Muscle layer of colon (tissue), 2 donors: ENCODE measurements at regions not wholly inside any gene's neighbourhood (a gene's known extent, or its start where the extent isn't known, plus 50 kb on each side); places are given as distances from the start of the nearest gene placed in this dataset.

Experiments used
- H3K27ac ChIP-seq: one replicate; pipeline ENCODE4 v1.7.0; 2013; ENCODE audit warnings: low read depth, mild to moderate bottlenecking, low read length, moderate library complexity
- H3K27me3 ChIP-seq, 2 donors: one replicate each; pipeline ENCODE4 v1.7.0; 2013; ENCODE audit warnings: low read length in 2 of 2, mild to moderate bottlenecking in 2 of 2; ENCODE audit not compliant: insufficient read depth in 2 of 2, control insufficient read depth in 1 of 2
- H3K36me3 ChIP-seq: one replicate; pipeline ENCODE4 v1.7.0; 2013; ENCODE audit warnings: mild to moderate bottlenecking, low read length; ENCODE audit not compliant: insufficient read depth
- H3K4me1 ChIP-seq: one replicate; pipeline ENCODE4 v1.7.0; 2013; ENCODE audit warnings: mild to moderate bottlenecking, low read length; ENCODE audit not compliant: insufficient read depth
- H3K4me3 ChIP-seq, 2 donors: one replicate each; pipeline ENCODE4 v1.7.0; 2013; ENCODE audit warnings: low read length in 2 of 2, low read depth in 1 of 2, mild to moderate bottlenecking in 1 of 2, moderate library complexity in 1 of 2
- H3K9ac ChIP-seq: one replicate; pipeline ENCODE4 v1.7.0; 2013; ENCODE audit warnings: low read length
- H3K9me3 ChIP-seq: one replicate; pipeline ENCODE4 v1.7.0; 2013; ENCODE audit warnings: mild to moderate bottlenecking, low read length
- donor health status: abdominal sarcoma.
- donor health status: Adenocarcinoma of cecum.

DNA sequence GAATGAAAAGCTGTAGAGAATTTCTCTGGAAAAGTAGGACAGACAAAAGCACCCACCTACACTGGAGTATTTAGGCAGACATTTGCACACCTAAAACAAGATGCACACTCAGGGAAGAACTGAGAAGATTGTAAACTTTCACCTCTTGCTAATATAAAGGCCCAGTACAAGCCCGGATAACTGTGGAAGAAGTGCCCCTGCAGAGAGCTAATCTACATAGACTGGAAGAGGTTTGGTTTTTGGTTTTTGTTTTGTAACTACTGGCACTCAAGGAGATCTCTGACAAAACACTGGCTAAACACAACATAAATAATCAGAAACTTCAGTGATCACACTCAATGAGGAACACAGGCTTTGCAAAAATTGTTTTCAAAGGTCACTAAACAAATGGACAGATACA is 782.2 kb upstream of the SLC8A1 start:
- Histone ChIP-seq H3K27me3 (no peaks in the 10 kb centered on the region), H3K9ac (no peak overlapping the region), H3K4me1 (no peaks in the 10 kb centered on the region), H3K27ac (no peak overlapping the region), H3K9me3 (no peaks in the 10 kb centered on the region), H3K36me3 (no peaks in the 10 kb centered on the region), H3K4me3 (no peak overlapping the region)

DNA sequence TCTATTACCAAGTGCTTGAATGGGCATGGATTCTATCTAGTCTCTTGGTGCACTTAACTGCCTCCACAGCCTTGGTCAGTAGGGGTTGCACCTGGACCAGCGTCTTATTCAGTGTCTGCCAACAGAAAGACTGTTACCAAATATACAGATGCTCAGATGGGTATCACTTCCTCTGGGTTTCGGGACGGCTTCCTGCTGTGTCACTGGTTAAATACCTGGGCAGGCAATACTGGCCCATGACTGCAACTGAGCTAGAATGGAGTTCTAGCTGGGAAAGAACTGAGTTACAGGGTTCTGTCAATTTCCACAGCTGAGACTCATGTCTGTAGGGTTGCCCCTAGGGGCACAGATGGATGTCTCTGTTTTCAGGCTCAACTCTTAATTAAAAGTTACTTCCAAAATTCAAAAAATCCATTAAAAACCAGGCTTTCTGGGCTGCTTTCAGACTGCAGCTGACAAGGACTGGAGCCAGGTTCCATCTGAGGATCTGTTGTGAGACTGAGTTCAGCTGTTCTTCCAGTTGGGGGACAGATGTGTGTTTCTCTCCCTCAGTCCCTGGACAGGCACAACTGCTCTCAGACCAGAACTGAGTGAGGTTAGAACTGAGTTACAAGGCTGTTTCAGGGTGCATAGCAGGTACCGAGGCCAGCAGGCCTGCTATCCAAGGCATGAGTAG is 789.6 kb upstream of the SLC8A1 start:
- Histone ChIP-seq H3K27ac (no peak overlapping the region), H3K36me3 (no peaks in the 10 kb centered on the region), H3K4me1 (no peaks in the 10 kb centered on the region), H3K4me3 (no peak overlapping the region), H3K9me3 (no peaks in the 10 kb centered on the region), H3K9ac (no peak overlapping the region), H3K27me3 (no peaks in the 10 kb centered on the region)

DNA sequence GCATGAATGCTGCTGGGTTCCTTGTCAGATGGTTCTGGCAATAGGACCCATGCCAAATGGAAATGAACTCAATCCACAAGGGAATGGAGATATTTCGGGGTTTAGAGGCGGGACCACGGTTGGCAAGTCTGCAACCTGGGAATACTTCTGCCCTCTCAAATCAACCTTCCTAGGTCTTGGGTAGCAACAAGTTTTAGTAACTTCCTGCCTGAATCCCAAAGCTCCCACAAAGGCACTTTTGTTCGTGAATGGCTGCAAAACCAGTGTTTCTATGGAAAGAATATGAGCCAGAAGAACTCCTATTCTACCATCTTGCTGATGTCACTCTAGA is 790.1 kb upstream of the SLC8A1 start:
- Histone ChIP-seq H3K4me1 (no peaks in the 10 kb centered on the region), H3K9me3 (no peaks in the 10 kb centered on the region), H3K27ac (no peak overlapping the region), H3K27me3 (no peaks in the 10 kb centered on the region), H3K9ac (no peak overlapping the region), H3K36me3 (no peaks in the 10 kb centered on the region), H3K4me3 (no peak overlapping the region)

DNA sequence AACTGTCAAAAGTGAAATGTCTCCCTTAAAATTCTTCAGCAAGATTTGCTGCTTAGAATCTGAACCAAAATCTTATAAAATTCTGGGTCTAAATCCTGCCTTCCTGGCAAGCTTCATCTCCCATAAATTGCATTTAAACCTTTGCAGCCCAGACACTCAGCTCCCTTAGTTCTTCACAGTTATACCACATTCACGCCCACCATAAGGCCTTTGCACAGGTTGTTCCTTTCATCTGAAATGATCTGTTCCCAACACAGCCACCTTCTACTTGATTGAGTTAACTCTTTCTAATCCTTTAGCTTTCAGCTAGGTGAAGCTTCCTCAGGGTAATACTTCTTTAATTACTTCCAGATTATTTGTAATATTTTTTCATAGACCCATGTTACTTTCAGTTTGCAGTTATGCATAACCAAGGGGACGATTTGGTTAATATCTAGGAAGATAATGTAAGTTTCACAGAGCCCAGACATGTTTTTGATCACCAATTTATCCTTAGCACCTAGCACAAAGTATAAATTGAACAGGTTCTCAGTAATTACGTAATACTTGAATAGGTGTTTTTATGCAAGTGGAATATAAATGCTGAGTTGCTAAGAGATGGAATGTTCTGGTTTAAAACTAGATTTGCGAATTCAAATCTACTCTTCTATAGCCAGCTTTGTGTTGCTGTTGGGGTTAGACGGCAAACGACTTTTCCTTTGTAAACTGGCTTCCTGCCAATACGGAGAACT is 779.7 kb upstream of the PKDCC start:
- Histone ChIP-seq H3K4me3 (no peak overlapping the region), H3K27me3 (no peaks in the 10 kb centered on the region), H3K9me3 (no peaks in the 10 kb centered on the region), H3K27ac (no peak overlapping the region), H3K9ac (no peak overlapping the region), H3K4me1 (no peaks in the 10 kb centered on the region), H3K36me3 (no peaks in the 10 kb centered on the region)

DNA sequence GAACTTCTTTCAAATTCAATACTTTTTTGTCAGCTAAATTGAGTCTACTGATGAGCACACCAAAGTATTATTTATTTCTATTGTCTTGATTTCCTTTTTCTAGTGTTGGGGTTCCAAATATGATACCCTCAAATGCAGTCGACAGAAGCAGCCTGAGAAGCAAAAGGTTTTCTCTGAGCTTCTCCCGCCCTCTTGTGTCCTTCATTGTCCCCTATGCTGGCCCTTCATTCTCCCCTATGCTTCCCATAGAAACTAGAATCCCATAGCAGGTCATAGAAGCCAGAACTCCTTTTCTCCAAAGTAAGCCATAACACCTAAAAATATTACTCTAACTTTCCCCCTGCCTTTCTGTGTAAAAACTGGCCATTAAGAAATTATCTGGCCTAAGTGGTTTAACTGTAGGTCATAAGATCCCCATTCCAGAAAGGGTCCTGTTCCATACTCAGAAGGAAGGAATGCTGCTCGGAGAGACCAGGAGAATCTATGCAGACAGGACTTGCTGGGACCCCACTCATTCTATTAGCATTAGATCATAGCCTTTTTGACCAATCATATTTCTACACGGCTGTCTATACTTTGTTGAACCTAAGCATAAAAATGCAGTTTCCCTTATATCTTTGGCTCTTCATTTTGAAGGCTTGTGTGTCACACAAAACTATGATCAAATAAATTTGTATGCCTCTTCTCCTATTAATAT is 764.6 kb upstream of the PKDCC start:
- Histone ChIP-seq H3K9me3 (no peaks in the 10 kb centered on the region), H3K9ac (no peak overlapping the region), H3K27me3 (no peaks in the 10 kb centered on the region), H3K36me3 (no peaks in the 10 kb centered on the region), H3K4me3 (no peak overlapping the region), H3K4me1 (no peaks in the 10 kb centered on the region), H3K27ac (no peak overlapping the region)

DNA sequence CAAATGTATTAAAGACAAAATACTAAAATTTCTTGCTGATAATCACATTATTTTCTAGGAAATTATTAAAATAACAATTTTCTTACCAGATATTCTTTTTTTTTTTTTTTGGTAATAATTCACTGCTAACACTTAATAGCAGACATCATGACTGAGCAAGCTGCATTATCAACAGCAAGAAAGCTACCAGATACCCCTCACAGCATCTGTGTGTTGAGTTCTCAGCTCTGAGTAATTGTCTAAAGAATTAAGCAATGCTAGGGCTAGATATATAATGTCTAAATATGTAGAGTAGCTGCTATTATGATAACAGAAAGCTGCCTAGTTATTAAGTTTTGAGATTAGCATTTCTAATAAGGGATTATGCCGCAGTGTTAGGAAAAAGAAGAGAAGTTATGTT is 754.3 kb upstream of the PKDCC start:
- no peaks in the 10 kb centered on the region for H3K4me1 ChIP-seq
- H3K9me3 ChIP-seq = peaks cover 3% of the 10 kb centered on the region
- H3K36me3 ChIP-seq = no peaks in the 10 kb centered on the region
- H3K4me3 ChIP-seq = no peak overlapping the region
- no peak overlapping the region for H3K27ac ChIP-seq
- H3K27me3 ChIP-seq = no peaks in the 10 kb centered on the region
- no peak overlapping the region for H3K9ac ChIP-seq

DNA sequence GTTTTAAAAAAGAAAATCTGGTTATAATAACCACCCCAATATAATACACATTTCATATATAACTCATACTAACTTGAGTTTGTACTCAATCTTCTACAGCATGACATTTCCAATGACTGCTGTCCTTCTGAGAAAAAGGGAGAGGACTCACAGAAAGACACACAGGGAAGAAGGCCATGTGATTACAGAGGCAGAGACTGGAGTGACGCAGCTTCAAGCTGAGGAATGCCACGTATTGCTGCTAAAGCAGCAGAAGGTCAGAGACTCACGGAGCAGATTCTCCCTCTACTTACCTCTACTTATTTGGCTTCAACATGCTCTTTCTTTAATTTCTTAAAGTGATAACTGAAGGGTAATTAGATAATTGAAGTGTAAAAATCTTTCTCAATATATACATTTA is 753.5 kb upstream of the PKDCC start:
- H3K9me3 ChIP-seq = no peaks in the 10 kb centered on the region
- H3K36me3 ChIP-seq = no peaks in the 10 kb centered on the region
- H3K4me3 ChIP-seq = no peak overlapping the region
- no peak overlapping the region for H3K9ac ChIP-seq
- no peaks in the 10 kb centered on the region for H3K27me3 ChIP-seq
- H3K27ac ChIP-seq = no peak overlapping the region
- no peaks in the 10 kb centered on the region for H3K4me1 ChIP-seq

DNA sequence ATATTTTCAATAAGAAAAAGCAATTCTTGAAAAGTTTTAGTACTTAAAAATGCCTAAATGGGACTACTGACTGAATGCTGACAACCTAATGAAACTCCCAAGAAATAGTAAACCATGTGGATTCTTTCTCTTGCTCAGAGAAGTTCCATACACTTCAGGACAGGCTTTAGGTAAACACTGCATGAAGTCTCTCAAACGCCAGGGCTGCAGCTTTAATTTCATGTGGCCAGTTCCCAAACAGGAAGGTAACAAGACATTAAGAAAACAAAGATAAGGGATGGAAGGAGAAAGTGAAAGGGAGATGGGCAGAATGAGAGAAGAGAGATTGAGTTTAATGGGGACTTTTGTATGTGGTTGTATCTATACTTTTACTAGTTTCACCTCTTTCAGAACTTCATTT is 734.7 kb upstream of the PKDCC start:
- no peak overlapping the region for H3K4me3 ChIP-seq
- H3K36me3 ChIP-seq = no peaks in the 10 kb centered on the region
- H3K4me1 ChIP-seq = no peaks in the 10 kb centered on the region
- no peak overlapping the region for H3K9ac ChIP-seq
- H3K27ac ChIP-seq = no peak overlapping the region
- no peaks in the 10 kb centered on the region for H3K27me3 ChIP-seq
- H3K9me3 ChIP-seq = no peaks in the 10 kb centered on the region

DNA sequence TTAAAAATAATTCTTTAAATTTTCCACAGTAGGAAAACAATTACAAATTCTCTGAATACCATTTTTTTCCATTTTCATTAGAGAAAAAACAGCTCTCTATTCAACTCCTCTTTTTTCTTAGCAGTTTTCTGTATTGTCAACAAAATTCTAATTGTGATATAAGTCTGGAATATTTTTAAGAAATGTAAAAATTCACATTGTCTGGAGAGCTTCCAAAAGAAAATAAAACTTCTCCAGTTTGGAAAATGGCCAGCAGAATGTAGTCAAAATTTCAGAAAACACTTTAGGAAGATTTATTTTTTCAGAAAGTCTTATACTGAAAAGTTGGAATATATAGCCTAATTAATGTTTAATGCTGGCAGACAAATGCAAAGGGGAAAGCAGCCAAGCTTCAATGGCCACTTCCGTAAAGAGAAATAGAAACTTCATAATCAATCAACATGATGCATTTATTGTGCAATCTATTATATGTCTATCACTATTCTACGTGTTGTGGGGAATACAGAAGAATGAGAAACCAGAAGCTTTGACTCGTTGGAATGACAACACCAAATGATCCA is 733.2 kb upstream of the PKDCC start:
- H3K9me3 ChIP-seq = no peaks in the 10 kb centered on the region

DNA sequence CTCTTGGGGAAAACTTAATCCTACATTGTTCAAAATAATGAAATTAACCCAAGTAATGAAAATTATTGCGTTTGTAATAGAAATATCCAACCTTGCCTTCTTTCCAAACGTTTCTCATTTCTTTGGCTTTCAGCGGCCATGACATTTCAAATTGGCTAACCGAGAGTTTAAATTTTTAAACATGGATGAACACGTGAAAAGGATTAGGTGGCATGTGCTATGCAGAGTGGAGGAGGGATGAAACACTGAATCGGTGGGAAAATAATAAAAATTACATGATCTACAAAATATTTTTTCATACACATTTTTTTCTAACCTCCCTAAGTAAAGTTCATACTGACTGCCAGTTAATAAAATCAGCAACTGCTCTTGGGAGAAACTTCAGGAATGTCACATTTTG is 728.4 kb upstream of the PKDCC start:
- H3K9ac ChIP-seq = no peak overlapping the region
- H3K36me3 ChIP-seq = no peaks in the 10 kb centered on the region
- H3K4me1 ChIP-seq = no peaks in the 10 kb centered on the region
- H3K4me3 ChIP-seq = no peak overlapping the region
- H3K9me3 ChIP-seq = no peaks in the 10 kb centered on the region
- no peak overlapping the region for H3K27ac ChIP-seq
- no peaks in the 10 kb centered on the region for H3K27me3 ChIP-seq

More for the DNA sequence above, 733.2 kb upstream of the PKDCC start:
- Histone ChIP-seq H3K4me1 (no peaks in the 10 kb centered on the region), H3K36me3 (no peaks in the 10 kb centered on the region), H3K4me3 (no peak overlapping the region), H3K27me3 (no peaks in the 10 kb centered on the region), H3K9ac (no peak overlapping the region), H3K27ac (no peak overlapping the region)

DNA sequence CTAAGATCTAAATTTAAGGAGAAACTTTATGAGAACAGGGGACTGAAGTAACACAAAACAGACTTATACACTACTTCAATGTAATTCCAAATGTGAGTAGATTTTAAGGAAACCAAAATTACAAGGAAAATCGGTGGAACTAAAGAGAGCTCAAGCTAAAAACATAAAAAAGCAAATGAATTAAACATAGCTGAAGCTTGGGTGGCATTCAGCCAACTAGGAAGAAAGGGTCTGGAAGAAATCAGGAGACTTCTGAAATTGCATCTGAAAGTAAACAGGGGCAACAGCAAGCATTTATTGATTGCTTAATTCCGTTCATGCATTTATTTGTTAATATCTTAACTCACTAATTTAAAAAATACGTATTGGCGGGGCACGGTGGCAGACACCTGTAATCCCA is 727.3 kb upstream of the PKDCC start:
- H3K27ac ChIP-seq = no peak overlapping the region
- no peak overlapping the region for H3K9ac ChIP-seq
- no peaks in the 10 kb centered on the region for H3K36me3 ChIP-seq
- no peaks in the 10 kb centered on the region for H3K27me3 ChIP-seq
- H3K4me3 ChIP-seq = no peak overlapping the region
- no peaks in the 10 kb centered on the region for H3K4me1 ChIP-seq
- no peaks in the 10 kb centered on the region for H3K9me3 ChIP-seq
